Anterior cingulate cortex (tissue), 58 donors: ENCODE measurements at regions not wholly inside any gene's neighbourhood (a gene's known extent, or its start where the extent isn't known, plus 50 kb on each side); places are given as distances from the start of the nearest gene placed in this dataset.
A peak's percentile ranks its signal among the peaks of the same experiment; 100 is the strongest.

Experiments used
- DNase-seq, 58 donors: peaks; one replicate each; lab custom pipeline; 2025; lab: John Stamatoyannopoulos, UW

DNA sequence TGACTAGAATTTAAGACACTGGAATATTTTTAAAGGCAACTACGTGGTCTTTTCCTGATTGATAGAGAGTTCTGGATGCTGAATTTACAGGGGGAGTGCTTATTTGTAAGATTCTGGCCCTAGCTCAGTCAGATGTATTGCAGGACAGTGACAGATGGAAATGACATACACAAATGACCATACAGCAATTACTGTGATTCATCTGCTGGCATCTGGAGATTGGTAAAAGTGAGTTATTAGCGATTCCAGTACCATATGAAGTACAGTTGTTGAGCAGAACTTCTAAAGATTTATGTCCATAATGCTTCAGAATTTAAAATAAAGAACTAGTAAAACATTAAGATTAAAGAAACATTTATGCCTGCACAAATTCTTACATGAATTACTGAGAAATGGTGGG is 243.2 kb downstream of the CRPPA start:
- no peak for DNase-seq

- DNase-seq: no peak
These were observed 247.1 kb downstream of the CRPPA start for GRCh38 chr7:16174253-16174652.

- DNase-seq: no peak
These were observed 249.0 kb downstream of the CRPPA start for GRCh38 chr7:16172366-16172765.

DNA sequence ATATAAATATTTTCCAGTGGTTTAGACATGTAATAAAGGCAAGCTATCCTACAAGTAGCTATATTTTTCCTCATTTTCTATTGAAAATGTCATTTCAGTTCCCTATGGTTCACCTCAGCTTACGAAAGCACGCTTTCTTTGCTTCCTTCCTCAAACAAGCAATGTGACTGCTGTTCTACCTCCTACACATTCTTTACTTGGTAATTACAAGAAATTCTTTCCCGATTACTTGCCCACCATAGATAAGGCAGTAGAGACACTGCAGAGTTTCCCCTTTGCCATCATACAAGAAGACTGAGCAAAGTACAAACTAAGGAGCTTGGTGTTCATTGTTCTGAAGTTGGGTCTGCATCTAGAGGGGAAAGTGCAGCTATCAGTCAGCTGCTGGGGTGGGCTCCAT is 249.4 kb downstream of the CRPPA start:
- DNase-seq: no peak

DNA sequence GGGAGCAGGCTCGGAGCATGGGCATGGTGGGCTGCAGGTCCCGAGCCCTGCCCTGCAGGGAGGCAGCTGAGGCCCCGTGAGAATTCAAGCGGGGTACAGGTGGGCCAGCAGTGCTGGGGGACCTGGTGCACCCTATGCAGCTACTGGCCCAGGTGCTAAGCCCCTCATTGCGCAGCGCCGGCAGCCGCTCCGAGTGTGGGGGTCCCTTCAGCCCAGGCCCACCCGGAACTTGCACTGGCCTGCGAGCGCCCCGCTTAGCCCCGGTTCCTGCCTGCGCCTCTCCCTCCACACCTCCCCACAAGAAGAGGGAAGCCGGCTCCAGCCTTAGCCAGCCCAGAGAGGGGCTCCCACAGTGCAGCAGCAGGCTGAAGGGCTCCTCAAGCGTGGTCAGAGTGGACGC is 250.7 kb downstream of the CRPPA start:
- no peak for DNase-seq

DNA sequence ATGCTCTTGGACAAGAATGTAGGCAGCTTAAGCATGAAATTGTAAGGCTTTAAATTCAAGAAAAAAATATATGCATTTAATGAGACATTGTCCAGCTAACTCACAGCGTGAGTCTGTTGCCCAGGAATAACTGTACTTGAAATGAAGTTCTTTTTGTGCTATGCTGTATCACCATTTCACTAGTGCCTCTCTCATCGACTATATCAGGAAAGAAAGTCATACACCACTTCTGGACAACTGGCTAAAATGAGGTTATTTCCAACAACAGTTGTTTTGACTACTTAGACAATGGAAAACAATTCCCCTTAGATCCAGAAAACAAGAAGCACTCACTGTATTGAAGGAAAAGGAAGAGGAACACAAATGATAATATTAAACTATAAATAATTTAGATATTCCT is 251.8 kb downstream of the CRPPA start:
- DNase-seq: no peak

DNA sequence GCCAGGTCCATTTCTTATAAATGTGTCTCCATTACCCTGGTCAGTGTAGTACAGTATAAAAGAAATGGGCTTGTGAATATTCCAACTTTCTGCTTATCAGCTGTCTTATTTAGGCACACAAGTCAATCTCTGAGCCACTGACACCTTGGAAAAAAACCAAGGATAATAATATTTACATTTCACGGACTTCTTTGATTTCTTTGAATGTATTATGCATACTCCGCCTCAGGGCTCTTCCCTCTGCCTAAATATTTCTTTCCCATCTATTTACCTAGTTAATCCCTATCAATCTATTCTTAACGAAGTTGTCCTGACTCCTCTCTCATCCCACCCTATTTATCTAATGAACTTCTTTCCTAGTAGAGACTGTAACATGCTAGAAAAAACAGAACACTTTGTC is 253.8 kb downstream of the CRPPA start:
- no peak for DNase-seq

GRCh38 chr7:16144361-16144760 is 277.0 kb downstream of the CRPPA start:
- no peak for DNase-seq

- no peak for DNase-seq
These were observed 283.4 kb downstream of the CRPPA start for GRCh38 chr7:16137944-16138343.

GRCh38 chr7:16136896-16137295 is 284.4 kb downstream of the CRPPA start:
- DNase-seq: no peak

DNA sequence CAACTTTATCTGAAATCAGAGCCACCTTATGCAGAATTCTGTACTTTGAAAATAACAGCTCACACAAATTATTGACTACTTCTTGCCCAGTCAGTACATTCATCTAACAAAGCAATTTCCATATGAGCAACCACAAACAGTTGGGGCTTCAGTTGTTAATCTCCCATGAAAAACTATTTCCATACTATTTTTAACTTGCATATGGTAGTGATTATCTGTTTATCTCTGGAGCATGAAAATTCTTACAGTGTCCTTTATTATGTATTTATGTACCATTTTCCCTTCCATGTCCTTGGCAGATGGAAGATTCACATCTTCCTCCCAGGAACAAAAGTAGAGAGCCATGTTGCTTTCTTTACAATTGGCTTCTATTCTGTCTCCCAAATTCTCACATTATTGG is 285.7 kb downstream of the CRPPA start:
- no peak for DNase-seq

- DNase-seq: peak in 2 of 58 donors; percentile 7 to 8
These were observed 290.9 kb downstream of the CRPPA start for GRCh38 chr7:16130111-16131110.

DNA sequence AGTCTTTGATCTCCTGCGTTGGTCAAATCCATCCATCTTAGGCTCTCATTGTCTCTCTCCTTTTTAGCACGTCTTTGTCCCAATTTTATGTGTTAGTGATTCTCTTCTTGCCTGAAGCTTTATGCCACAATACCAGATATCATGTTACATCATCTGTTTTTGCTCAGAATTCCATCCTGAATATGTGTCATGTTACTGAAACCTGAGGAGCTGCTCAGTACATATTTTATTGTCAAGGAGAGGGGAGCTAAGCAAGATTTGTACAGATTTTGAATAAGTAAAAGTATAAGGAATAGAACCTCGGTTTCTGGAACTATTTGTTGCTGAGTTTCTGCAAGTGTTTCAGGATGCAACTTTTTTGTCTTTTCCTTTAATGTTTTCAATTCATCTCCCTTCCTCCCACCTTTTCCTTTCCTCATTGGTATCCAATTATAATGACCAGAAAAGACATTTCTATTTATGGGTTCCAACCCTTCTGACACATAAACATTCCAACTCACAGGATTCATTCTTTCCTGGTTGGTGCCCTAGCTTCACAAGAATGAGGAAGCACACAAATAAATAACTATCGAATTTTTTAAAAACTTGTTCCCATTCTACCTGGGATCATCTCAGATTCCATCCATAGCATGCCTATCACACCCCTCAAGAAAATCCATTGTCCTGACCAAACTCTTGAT is 291.8 kb downstream of the CRPPA start:
- peak in 1 of 58 donors; percentile 4 for DNase-seq

- no peak for DNase-seq
These were observed 298.1 kb downstream of the CRPPA start for GRCh38 chr7:16123117-16123770.

- DNase-seq: no peak
These were observed 299.4 kb downstream of the CRPPA start for GRCh38 chr7:16121876-16122390.

DNA sequence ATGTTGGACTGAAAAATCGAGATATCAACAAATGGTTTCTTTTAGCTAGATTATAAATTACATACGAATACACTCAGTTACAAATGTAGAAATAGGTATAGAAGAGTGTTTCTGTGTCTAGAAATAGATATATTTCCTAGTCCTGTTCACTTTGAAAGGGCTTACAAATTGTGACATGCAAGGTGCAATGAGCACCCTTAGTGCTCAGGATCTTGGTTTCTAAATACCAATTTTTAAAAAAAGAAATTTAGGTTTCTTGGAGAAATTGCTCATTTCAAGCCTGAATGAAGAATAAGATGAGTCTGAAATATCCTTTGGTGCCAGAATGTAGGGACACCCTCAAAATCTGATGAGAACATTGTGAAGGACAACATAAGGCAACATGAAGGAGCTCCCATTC is 306.0 kb downstream of the CRPPA start:
- DNase-seq: no peak

DNA sequence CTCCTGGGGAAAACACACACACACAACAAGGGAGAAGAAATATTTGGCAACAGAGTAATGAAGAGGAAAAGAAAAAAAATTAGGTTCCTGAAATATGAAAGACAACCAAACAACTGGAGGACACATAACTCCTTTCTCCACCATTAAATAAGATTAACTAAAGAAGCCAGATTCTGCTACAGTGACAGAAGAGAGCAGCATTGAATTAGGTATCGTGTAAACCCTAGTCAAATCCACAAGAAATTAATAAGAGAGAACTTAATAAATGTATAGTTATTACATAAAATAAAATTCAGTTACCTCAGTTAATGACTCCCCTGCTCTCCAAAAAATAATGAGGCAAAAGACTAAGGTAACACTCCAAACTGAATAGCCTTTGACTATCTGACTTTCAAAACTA is 306.7 kb downstream of the CRPPA start:
- no peak for DNase-seq

- DNase-seq: no peak
These were observed 307.3 kb downstream of the CRPPA start for GRCh38 chr7:16114071-16114470.

DNA sequence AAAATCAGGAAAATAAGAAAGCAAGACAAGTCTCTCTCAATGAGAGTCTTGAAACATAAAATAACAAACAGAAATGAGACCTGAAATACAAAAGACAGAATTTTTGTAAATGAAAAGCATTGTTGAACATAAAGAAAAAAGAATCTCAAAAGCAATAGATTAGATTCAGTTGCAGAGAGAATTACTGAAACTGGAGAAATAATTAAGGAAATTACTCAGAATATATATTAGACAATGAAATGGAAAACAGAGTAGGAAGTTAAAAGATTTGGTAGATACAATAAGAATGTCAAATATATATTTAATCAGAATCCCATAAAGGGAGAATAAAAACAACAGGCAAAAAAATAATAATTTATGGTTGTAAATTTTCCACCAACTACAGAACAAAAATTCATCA is 308.3 kb downstream of the CRPPA start:
- no peak for DNase-seq

DNA sequence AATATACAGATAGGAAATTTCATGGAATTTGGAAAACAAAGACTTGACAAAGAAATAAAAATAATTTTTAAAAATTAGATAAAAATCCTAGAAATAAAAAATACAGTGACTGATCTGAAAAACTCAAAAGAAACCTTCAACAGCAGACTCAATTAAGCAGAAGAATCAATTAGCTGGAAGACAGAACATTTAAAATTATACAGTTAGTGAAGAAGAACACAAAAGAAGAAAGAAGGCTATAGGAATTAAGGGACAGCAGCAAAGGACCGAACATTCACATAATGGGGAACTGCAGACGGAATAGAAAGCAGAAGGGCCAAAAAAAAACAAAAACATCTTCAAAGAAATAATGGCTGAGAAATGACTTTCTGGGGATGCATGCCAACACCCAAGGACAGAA is 314.5 kb downstream of the CRPPA start:
- DNase-seq: no peak

GRCh38 chr7:16106300-16106699 is 315.0 kb downstream of the CRPPA start:
- no peak for DNase-seq
